Neural progenitor cell (in vitro differentiated cells): ENCODE measurements at regions not wholly inside any gene's neighbourhood (a gene's known extent, or its start where the extent isn't known, plus 50 kb on each side); places are given as distances from the start of the nearest gene placed in this dataset.

ENCODE experiments used
- CTCF ChIP-seq: fragments of 200-600 bp; sonication (generic); IDR thresholded peaks from 2 replicates; pipeline ENCODE4 v1.5.1; 2017; ENCODE audit warnings: antibody characterized with exemption, mild to moderate bottlenecking
- EZH2 ChIP-seq: fragments of 200-600 bp; sonication (generic); IDR thresholded peaks from 2 replicates; pipeline ENCODE4 v1.6.1; 2017; ENCODE audit warnings: antibody characterized with exemption, mild to moderate bottlenecking, moderate library complexity
- EZH2phosphoT487 ChIP-seq: fragments of 200-600 bp; sonication (generic); IDR thresholded peaks from 2 replicates; pipeline ENCODE4 v1.6.1; 2017; ENCODE audit warnings: antibody characterized with exemption

DNA sequence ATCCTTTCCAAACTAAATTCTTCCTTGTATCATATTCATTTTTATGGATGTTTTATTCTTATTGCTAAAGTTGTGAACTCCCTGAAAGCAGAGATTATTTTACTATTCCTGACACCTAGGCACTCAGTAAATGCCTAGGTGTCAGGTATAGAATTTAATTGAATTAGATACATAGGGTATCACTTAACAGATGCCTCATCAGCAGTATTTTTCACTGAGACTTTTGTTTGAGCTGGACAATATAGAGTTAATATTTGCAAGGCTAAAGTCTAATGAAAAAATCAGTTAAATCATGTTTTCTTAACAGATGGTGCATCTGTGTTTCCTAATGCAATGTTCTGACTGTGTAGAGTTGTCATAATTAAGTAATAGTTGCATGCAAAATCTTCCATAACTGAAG is 182.7 kb downstream of the DERA start:
- TF ChIP-seq CTCF = no peak
- TF ChIP-seq EZH2 = no peak
- TF ChIP-seq EZH2phosphoT487 = no peak
